ENCODE measurements at regions not wholly inside any gene's neighbourhood (a gene's known extent, or its start where the extent isn't known, plus 50 kb on each side); places are given as distances from the start of the nearest gene placed in this dataset.

GRCh38 chr2:104404526-104404925 is 449.4 kb upstream of the POU3F3 start:
- H3K27ac ChIP-seq (replicated peaks): no peak overlapping the region
- H3K4me3 ChIP-seq (replicated peaks; ENCODE audit: insufficient read depth, low read length): no peak overlapping the region
- H3K27me3 ChIP-seq (ENCODE audit: insufficient read depth, poor library complexity, severe bottlenecking): no peaks in the 10 kb centered on the region
- no peak for TF ChIP-seq GABPA (IDR thresholded peaks at IDR 0.05; ENCODE audit: low read depth)
- no peak for TF ChIP-seq REST (IDR thresholded peaks at IDR 0.05; ENCODE audit: insufficient replicate concordance, low read depth)
- TF ChIP-seq SPI1 (IDR thresholded peaks at IDR 0.05; ENCODE audit: borderline replicate concordance, low read depth): no peak
- TF ChIP-seq POLR2AphosphoS5 (IDR thresholded peaks at IDR 0.05; ENCODE audit: low read depth): no peak
- TF ChIP-seq CTCF (IDR thresholded peaks at IDR 0.05; ENCODE audit: insufficient read depth, low read length): no peak
- DNase-seq (ENCODE audit: low read depth in 1 of 2, low spot score in 1 of 2): no peak

- no peak for DNase-seq (ENCODE audit: low read depth in 1 of 2, low spot score in 1 of 2)
- no peaks in the 10 kb centered on the region for H3K27me3 ChIP-seq (ENCODE audit: insufficient read depth, poor library complexity, severe bottlenecking)
- no peak for TF ChIP-seq POLR2AphosphoS5 (IDR thresholded peaks at IDR 0.05; ENCODE audit: low read depth)
- no peak for TF ChIP-seq GABPA (IDR thresholded peaks at IDR 0.05; ENCODE audit: low read depth)
- TF ChIP-seq CTCF (IDR thresholded peaks at IDR 0.05; ENCODE audit: insufficient read depth, low read length): no peak
- no peak for TF ChIP-seq REST (IDR thresholded peaks at IDR 0.05; ENCODE audit: insufficient replicate concordance, low read depth)
- no peak for TF ChIP-seq SPI1 (IDR thresholded peaks at IDR 0.05; ENCODE audit: borderline replicate concordance, low read depth)
- H3K27ac ChIP-seq (replicated peaks): no peak overlapping the region
- no peak overlapping the region for H3K4me3 ChIP-seq (replicated peaks; ENCODE audit: insufficient read depth, low read length)
These were observed 448.3 kb upstream of the POU3F3 start for GRCh38 chr2:104405623-104406022.

- DNase-seq (ENCODE audit: low read depth in 1 of 2, low spot score in 1 of 2): no peak
- Histone ChIP-seq H3K27ac (replicated peaks) (no peak overlapping the region), H3K27me3 (ENCODE audit: insufficient read depth, poor library complexity, severe bottlenecking) (no peaks in the 10 kb centered on the region), H3K4me3 (replicated peaks; ENCODE audit: insufficient read depth, low read length) (no peak overlapping the region)
- TF ChIP-seq CTCF (IDR thresholded peaks at IDR 0.05; ENCODE audit: insufficient read depth, low read length) (no peak), GABPA (IDR thresholded peaks at IDR 0.05; ENCODE audit: low read depth) (no peak), SPI1 (IDR thresholded peaks at IDR 0.05; ENCODE audit: borderline replicate concordance, low read depth) (no peak), REST (IDR thresholded peaks at IDR 0.05; ENCODE audit: insufficient replicate concordance, low read depth) (no peak), POLR2AphosphoS5 (IDR thresholded peaks at IDR 0.05; ENCODE audit: low read depth) (no peak)
These were observed 447.6 kb upstream of the POU3F3 start for GRCh38 chr2:104406261-104406726.

Data from HL-60 (cell line).